Stimulated activated CD8-positive, alpha-beta memory T cell treated with anti-CD3 and anti-CD28 coated beads, Interleukin-15, amount 100 ng/mL, for 24 hours (primary cell): ENCODE measurements at regions not wholly inside any gene's neighbourhood (a gene's known extent, or its start where the extent isn't known, plus 50 kb on each side); places are given as distances from the start of the nearest gene placed in this dataset.

Experiments
- DNase-seq: peaks from one replicate; pipeline ENCODE4 v3.0.0-alpha.2; 2020; ENCODE audit warnings: low read depth

DNA sequence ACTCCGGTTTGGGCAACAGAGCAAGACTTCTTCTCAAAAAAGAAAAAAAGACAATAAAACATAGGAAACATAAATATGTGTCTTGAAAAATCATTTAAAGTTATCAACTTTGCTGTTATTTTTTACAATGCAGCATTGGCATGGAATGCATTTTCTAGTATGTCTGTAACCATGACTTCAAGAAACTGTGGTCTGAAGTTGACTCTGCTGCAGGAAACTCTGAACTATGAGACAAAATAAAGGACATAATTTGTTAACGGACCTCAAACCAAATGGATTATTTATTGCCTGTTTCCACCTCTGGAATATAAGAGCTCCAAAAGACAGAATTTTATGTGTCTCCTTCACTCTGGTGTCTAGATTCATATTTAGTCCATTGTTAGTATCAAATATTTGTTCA lies 79.1 kb downstream of the TRIB2 start:
- no peak for DNase-seq

DNA sequence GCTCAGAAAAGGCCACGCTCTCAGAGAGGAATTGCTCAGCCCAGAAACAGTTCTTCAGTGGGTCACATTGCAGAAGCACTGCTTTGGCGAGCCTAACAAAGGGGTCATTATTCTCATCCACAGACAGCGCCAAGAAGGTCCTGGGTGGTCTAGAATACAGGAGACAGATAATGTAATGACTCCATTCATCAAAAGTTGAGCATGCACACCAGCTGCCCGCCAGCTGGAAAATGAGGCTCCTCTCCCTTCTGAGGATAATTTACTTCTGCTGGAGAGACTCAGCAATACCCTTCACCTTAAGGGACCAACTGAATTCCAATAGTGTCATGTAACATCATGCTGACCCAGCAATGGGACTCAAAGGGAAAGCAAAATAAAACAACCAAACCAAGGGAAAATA lies 79.9 kb downstream of the TRIB2 start:
- DNase-seq: no peak

DNA sequence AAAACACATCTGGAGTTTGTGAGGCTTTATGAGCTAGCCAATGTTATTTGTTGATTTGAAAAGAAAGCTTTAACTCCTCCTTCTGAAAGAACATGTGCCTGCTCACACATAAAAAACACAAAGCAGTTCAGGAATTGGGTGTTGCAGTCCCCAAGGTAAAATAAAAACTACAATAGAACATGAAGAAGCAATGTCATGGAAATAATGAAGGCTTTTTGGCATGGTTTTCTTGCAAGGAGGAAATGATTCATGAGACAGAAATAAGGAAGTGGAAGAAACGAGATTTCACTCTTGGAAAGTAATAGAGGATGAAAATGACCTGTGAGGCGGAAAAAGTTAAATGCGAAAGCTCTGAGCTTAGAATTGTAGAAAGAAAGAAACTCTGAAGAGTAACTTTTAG lies 81.1 kb downstream of the TRIB2 start:
- no peak for DNase-seq

- no peak for DNase-seq
Measured at GRCh38 chr2:12803607-12804006, 86.9 kb downstream of the TRIB2 start.

DNA sequence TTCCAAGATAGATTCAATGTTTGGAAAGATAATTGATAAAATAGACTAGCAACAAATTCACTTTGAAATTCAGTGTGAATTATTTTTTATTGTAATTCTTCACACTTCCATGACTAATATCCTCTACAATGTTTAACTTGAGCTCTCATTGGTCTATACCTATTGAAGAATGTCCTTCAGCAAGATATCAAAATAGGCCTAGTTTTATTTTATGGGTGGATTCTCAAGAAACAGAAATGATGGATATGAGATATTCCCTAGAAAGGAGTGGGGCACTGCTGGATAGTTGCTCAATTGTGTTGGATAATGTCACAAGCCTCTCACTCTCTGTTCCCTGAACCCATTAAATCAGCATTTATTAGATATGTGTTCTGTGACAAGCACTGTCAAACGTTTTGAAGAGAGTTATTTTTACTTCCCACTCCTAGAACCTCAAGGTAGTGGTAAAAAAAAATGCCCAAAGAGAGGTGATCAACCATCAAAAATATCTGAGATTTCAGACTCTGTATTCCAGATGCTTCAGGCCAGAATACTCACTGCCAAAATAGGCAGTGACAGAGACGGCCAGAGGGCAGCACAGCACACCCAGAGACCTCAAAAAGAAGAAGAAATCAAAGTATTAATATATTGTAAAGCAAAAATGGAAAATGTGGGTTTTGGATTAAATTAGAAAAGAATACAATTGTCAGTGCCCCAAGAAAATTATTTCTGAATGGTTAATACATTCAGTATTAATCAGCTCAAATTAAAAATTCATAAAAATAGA lies 87.5 kb downstream of the TRIB2 start:
- no peak for DNase-seq

- no peak for DNase-seq
Measured at GRCh38 chr2:12805033-12805432, 88.3 kb downstream of the TRIB2 start.

DNA sequence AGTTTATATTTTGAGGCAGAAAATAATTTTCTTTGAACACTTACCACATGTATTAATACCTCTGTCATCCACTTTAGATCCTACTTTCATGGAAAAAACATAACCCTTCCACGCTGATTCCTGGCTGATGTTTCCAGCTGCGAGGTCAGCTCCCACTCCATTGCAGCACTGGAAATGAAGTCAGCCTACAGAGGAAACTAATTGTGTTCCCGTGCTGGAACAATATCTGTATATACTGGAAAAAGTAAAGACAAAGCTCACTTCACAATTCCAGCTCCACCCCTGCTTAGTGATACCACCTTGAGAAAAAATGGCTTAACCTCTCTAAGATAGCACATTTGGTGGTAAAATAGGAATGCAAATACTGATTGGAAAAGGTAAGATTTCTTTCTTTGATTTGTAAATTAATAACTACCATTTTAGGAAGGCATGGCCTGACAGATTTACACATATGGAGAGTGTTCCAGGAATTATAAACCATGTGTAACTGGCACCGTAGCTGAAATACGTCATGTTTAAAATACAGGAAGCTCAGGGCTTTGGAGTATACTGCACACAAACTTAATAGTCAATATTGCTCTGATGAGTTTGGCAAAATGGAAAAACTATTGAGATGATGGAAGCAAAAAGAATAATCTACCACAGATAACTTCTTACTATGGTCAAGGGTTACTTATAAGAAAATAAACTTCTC lies 90.0 kb downstream of the TRIB2 start:
- DNase-seq: no peak

GRCh38 chr2:12807907-12808810 lies 91.4 kb downstream of the TRIB2 start:
- DNase-seq: no peak

DNA sequence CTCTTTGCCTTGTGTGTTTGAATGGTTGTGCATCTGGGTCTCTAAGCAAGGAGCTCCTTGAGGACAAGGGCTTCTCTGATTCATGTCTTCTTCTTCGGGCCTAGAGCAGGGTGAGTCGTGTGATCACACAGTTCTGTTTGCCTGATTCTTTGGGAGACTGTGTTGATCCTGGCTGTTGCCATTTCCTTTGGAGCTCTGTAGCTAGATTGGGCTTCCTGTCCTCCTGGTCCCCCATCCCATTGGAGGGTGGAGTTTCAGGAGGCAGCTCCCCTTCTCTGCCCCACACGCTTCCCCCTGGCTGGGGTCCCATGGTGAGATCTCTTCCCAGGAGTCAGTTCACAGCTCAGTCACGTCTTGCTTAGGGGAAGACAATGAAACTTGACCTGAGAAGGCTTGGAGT lies 92.8 kb downstream of the TRIB2 start:
- DNase-seq: no peak

DNA sequence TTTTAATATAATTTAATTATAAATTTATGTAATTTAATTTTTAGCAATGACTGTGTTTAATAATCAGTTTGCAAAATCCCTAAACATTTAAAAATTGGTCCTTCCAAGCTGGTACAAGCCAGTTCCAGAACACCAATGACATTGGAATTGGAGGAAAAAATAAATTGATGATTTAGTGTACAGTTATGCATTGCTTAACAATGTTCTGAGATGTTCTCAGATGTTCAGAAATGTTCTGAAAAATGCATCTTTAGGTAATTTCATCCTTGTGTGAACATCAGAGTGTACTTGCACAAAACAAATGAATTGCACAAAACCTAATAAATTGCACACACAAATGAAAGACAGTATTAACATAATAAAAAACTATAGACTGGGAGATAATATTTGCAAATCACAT lies 95.2 kb downstream of the TRIB2 start:
- no peak for DNase-seq

- DNase-seq: no peak
Measured at GRCh38 chr2:12813166-12813565, 96.4 kb downstream of the TRIB2 start.

- no peak for DNase-seq
Measured at GRCh38 chr2:12816379-12817306, 99.9 kb downstream of the TRIB2 start.

GRCh38 chr2:12817870-12818269 lies 101.1 kb downstream of the TRIB2 start:
- DNase-seq: no peak

- DNase-seq: no peak
Measured at GRCh38 chr2:12818416-12819102, 101.8 kb downstream of the TRIB2 start.

GRCh38 chr2:12819103-12819475 lies 102.4 kb downstream of the TRIB2 start:
- DNase-seq: no peak

DNA sequence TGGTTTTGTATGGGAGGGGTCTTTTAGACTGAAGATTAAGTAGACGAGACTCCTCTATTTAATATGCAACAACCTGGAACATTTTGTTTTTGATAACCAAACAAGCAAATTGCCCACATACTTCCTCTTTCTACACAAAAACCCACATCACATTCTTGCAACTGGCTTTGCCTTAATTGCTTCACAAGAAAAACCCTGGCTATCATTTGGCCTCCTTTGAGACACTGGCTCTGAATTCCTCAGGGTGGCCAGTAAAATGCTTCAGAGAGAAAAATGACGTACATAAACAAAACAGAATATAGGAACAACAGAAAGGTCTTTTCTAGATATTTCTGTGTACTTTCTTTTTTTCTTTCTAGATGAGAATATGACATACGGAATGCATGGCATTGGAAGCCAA lies 103.0 kb downstream of the TRIB2 start:
- DNase-seq: no peak

DNA sequence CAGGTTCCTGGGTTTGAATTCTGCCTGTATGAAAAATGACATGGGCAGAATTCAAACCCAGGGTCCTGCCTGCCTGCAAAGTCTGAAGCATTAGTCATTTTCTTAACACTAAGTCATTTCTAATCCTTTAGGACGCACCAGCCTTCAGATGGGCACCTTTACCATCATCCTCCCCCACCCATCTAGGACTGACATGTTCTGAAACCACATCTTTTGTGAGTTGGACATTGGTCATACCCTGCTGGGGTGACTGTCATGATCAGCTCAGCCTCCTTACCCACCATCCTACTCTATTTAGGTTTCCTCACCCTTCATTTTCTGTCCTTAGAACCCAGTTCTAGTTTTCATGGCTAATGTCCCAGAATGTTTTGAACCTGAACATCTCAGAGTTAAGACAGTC lies 104.9 kb downstream of the TRIB2 start:
- no peak for DNase-seq

DNA sequence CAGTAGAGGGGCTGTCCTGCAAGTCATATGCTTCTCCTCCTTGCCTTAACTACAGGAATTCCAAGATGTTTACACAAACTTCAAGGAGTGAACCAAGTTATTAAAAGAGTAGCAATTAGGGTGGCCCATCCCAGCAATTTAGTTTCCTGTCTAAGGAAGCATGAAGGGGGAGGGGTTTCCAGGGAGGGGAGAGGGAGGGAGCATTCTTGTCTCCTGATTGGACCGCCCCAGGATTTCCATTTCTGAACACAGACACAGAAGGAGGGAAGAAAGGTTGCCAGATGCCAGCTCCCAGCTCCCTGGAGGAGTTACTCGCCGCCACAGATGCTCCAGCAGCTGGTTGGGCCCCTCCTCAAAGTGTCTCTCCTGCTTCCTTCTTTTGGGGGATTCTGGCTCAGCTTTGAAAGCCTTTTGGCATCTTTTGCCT lies 107.6 kb downstream of the TRIB2 start:
- DNase-seq: no peak

GRCh38 chr2:12824778-12825379 lies 108.1 kb downstream of the TRIB2 start:
- DNase-seq: no peak

- DNase-seq: no peak
Measured at GRCh38 chr2:12826781-12827180, 110.0 kb downstream of the TRIB2 start.

GRCh38 chr2:12827721-12828120 lies 111.0 kb downstream of the TRIB2 start:
- no peak for DNase-seq
